GM12864 (cell line): ENCODE measurements at regions not wholly inside any gene's neighbourhood (a gene's known extent, or its start where the extent isn't known, plus 50 kb on each side); places are given as distances from the start of the nearest gene placed in this dataset.

Source experiments
- DNase-seq: peaks from one replicate; pipeline ENCODE4 v3.0.0-alpha.2; 2011; ENCODE audit warnings: low read depth
- H3K4me3 ChIP-seq: 2 replicates; pipeline ENCODE4 v1.5.1; 2011; ENCODE audit warnings: mild to moderate bottlenecking, low read depth, low read length, control low read depth
- CTCF ChIP-seq: IDR thresholded peaks from 2 replicates; pipeline ENCODE4 v1.5.1; 2011; ENCODE audit warnings: low read depth, mild to moderate bottlenecking, moderate library complexity, low read length, control low read depth, inconsistent platforms; ENCODE audit errors: missing control alignments

DNA sequence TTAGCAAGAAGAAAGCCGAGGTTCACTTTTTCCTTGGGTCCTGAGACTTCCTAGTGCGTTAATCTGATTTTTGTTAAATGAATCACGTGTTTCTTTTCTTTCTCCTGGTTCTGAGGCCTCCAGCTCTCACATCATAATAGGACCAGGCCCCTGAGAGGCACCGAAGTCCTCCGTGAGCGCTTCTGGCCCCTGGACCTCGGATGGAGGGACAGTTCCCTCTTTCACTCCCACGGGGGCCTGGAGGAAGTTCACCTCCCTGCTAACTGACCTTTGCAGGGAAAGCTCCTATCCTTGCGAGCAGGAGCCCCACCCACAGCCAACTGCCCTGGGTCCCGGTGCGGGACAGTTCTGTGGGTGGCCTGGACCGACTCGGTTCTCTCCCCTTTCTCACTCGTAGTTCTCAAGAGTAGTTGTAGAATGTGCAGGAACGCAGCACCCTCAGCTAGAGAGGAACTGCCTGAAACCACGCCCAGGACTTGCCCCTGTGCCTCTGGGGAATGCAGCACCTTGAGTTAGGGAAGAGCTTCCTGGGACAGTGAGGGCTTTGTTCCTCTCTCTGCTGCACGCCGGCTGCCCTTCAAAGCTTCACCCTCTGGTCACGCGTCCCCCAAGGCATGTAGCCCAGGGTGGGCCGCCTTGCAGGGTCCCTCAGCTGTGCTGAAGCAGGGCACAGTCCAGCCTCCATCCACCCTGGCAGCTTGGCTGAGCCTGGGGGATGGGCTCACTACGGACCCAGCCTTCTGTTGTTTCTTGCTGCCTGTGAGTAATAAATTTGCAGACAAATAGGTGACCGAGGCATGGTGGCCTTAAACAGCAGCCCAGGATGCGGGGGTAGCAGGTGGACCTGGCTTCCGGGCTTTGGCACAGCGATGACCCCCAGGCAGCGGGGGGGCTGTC, 264.6 kb downstream of the ADGRD1 start:
- no peak overlapping the region; the same call in 1 of the 2 replicates for H3K4me3 ChIP-seq
- TF ChIP-seq CTCF: no peak
- DNase-seq: no peak

- no peak for DNase-seq
- H3K4me3 ChIP-seq: no peak overlapping the region; the same call in 1 of the 2 replicates
- TF ChIP-seq CTCF: no peak
Measured at GRCh38 chr12:131218923-131219669, 265.4 kb downstream of the ADGRD1 start.

GRCh38 chr12:131219670-131220330, 266.1 kb downstream of the ADGRD1 start:
- no peak for DNase-seq
- no peak overlapping the region for H3K4me3 ChIP-seq
- TF ChIP-seq CTCF: no peak

- no peak for DNase-seq
- no peak for TF ChIP-seq CTCF
- H3K4me3 ChIP-seq: no peak overlapping the region
Measured at GRCh38 chr12:131220331-131220685, 266.6 kb downstream of the ADGRD1 start.

GRCh38 chr12:131221061-131221956, 267.6 kb downstream of the ADGRD1 start:
- no peak for DNase-seq
- H3K4me3 ChIP-seq: no peak overlapping the region
- TF ChIP-seq CTCF: no peak

DNA sequence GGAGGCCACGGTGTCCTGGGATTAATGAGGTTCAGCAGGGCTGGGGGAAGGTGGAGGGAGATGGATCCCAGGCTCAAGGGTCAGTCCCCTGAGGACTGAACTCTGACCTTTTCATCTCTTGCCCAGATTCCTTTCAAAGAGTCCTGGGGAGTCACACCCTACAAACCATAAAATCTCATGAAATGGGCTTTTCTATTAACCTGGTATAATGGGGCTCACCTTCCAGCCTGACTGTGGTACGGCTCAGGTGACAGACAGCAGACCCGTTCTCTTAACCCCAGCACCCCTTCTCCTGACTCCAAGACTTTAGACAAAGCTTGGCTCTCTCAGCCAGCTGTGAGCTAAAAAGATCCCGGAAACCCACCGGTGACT, 268.2 kb downstream of the ADGRD1 start:
- no peak overlapping the region; the same call in 1 of the 2 replicates for H3K4me3 ChIP-seq
- DNase-seq: no peak
- no peak for TF ChIP-seq CTCF
